Cardiac fibroblast (primary cell): ENCODE measurements at regions not wholly inside any gene's neighbourhood (a gene's known extent, or its start where the extent isn't known, plus 50 kb on each side); places are given as distances from the start of the nearest gene placed in this dataset.
"Not testable (repeated sequence)": the region's sequence is repeated elsewhere in the genome, so short reads cannot be mapped to it uniquely, and the experiment has no call there.

Source experiments
- DNase-seq, 2 donors: peaks; one replicate each; pipeline versions ENCODE4 v3.0.0 to v3.0.0-alpha.2; 2010; ENCODE audit warnings: low read depth in 2 of 2
- H3K4me3 ChIP-seq, 2 donors: replicated peaks in 1 of 2; 1 replicate in 1 of 2; 2 replicates in 1 of 2; pipeline ENCODE4 v1.5.1; 2011; ENCODE audit warnings: low read depth in 2 of 2, low read length in 2 of 2, mild to moderate bottlenecking in 2 of 2, moderate library complexity in 1 of 2
- CTCF ChIP-seq: IDR thresholded peaks from one replicate; pipeline ENCODE4 v1.5.1; 2011; ENCODE audit warnings: low read depth, mild to moderate bottlenecking, low read length, inconsistent platforms

GRCh38 chr4:114442856-114443255 is 155.8 kb upstream of the UGT8 start:
- no peak for TF ChIP-seq CTCF
- no peak for DNase-seq
- no peak overlapping the region for H3K4me3 ChIP-seq

DNA sequence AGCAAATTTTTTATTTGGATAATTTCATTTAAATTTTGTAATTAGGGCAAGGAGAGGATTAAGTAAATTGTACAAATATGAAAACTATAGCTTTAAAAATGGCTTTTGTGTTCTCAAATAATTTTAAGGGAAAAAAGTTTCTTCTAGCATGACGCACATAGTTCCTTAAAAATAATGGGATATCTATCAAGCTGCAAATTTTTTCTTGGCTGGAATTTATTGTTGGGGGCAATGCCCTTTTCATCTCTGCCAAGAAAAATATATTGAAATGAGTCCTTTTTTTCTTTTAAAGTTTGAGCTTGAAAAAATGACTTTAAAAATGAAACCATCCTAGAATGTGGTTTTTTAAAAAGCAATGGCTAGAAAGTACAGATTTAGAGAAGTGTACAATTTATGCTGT is 154.4 kb upstream of the UGT8 start:
- no peak overlapping the region for H3K4me3 ChIP-seq
- no peak for TF ChIP-seq CTCF
- DNase-seq: no peak

DNA sequence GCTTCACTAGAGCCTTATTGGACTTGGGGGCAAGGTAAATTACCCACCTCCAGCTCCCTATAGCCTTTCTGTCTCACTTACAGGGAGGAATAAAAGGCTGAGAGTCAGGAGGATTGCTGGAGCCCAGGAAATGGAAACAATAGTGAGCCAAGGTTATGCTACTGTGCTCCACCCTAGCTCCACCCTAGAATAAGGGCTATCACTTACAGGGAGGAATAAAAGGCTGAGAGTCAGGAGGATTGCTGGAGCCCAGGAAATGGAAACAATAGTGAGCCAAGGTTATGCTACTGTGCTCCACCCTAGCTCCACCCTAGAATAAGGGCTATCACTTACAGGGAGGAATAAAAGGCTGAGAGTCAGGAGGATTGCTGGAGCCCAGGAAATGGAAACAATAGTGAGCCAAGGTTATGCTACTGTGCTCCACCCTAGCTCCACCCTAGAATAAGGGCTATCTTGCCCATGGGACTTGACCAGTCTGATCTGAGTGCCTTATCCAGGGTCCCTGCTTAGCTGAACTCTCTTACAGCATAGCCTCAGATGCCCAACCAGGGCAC is 150.6 kb upstream of the UGT8 start:
- DNase-seq, H3K4me3 ChIP-seq: not testable (repeated sequence)

GRCh38 chr4:114458728-114459127 is 139.9 kb upstream of the UGT8 start:
- H3K4me3 ChIP-seq: no peak overlapping the region
- no peak for TF ChIP-seq CTCF
- DNase-seq: no peak

DNA sequence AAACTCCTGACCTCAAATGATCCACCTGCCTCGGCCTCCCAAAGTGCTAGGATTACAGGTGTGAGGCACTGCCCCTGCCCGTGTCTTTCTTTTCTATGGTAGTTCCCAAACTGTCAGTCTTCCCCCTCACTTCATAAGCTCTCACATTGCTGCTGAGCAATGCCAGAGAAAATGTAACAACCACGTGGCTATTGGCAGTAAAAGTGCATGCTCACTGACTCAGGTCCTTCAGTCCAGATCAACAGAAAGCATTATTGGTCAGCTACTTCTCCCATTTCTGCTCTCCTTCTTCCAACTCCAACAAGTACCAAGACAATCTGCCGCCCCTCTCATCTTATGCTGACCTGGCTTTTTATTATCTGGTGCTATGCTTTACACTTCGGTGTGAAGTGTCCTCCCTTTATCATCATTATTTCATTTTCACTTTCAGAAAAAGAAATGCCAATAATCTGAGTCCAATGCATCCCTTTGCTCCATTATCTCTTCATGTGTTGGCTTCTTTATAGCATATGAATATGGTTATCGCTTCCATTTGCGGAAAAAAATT is 133.8 kb upstream of the UGT8 start:
- TF ChIP-seq CTCF: no peak
- H3K4me3 ChIP-seq: no peak overlapping the region
- no peak for DNase-seq

- DNase-seq: no peak
- H3K4me3 ChIP-seq: no peak overlapping the region
- no peak for TF ChIP-seq CTCF
These were observed 132.8 kb upstream of the UGT8 start for GRCh38 chr4:114465766-114466165.

- no peak for DNase-seq
- no peak overlapping the region for H3K4me3 ChIP-seq
- TF ChIP-seq CTCF: no peak
These were observed 132.3 kb upstream of the UGT8 start for GRCh38 chr4:114466299-114466698.
